ENCODE measurements at regions not wholly inside any gene's neighbourhood (a gene's known extent, or its start where the extent isn't known, plus 50 kb on each side); places are given as distances from the start of the nearest gene placed in this dataset.
"Not testable (repeated sequence)": the region's sequence is repeated elsewhere in the genome, so short reads cannot be mapped to it uniquely, and the experiment has no call there.

DNA sequence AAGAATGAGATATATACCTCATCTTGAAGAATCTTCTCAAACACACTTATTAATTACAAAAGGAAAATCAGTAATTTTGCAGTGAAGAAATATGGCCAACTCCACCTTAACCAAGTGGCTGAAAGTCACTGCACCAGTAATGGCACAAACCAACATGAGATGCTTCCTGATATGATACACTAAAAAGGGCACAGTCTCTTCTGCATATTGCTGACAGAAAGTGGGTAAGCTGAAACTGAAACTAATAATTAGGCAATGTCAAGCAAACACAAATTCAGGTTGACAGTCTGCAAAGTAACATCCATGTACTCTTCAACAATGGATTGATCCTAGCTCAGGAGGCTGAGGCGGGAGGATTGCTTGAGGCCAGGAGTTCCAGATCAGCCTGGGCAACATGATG is 56.1 kb downstream of the ZNF22 start:
- not testable (repeated sequence) for DNase-seq

DNA sequence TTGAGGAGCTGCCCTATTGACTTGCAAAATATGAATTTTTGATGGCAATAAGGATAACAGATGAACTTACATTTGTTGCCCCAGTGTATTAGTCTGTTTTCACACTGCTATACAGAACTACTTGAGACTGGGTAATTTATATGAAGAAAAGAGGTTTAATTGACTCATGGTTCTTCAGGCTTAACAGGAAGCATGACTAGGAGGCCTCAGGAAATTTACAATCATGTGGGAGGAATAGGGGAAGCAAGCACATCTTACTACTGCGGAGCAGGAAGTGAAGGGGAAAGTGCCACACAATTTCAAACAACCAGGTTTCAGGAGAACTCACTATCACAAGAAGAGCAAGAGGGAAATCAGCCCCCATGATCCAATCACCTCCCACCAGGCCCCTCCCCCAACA is 57.9 kb downstream of the ZNF22 start:
- no peak for DNase-seq

DNA sequence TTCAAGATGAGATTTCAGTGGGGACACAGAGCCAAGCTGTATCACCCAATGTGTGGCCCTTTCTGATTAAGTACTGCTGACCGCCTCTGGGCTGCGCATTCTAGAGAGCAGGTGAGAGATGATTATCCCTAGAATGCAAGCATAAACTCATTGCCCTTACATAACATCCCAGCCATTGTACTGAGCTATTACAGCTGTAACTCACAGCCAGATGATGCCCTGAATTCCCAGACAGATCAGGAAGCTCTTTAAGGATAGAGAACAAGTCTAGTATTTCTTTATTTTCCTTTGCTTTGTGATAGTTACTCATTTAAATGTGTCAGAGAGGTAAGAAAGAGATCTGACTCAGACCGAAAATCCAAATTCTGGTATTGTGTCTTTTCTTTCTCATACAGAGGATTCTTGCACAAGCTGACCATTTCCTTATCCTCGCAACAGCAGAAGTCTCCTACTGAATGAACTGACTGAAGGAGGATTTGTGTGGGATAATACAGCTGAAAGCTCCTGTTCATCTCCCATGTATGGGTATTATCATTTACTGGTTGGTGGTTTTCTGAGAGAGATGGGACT is 58.4 kb downstream of the ZNF22 start:
- DNase-seq: no peak

DNA sequence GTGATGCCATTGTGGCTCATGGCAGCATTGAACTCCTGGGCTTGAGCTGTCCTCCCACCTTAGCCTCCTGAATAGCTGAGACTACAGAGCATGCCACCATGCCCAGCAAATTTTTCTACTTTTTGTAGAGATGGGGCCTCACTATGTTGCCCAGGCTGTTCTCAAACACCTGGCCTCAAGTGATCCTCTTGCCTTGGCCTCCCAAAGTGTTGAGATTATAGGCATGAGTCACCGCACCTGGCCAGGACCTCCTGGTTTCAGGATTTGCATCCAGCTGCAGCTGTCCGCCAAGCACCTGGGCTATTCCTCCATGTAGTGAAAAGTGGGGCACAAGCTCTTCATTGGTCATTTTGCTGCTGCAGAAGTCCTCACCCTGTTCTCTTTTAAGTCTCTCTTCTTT is 58.9 kb downstream of the ZNF22 start:
- no peak for DNase-seq

DNA sequence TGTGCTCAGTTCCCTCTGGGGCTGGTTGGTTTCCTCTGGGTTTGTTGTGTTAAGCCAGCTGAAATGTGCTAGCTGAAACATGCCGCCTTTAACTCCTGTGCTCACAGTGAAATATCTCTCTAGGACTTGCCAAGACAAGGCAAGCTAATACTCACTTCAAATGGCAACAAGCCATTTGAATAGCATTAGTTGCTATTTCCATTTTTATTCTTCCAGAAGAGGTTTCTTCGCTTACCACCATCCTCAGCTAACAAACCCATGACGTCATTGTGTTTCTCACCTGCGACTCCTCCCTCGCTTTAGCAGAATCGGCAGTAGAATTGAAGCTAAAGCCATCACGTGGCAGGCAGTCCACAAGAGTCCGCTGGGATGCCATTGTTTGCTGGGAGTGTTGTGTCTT is 61.3 kb downstream of the ZNF22 start:
- DNase-seq: no peak

DNA sequence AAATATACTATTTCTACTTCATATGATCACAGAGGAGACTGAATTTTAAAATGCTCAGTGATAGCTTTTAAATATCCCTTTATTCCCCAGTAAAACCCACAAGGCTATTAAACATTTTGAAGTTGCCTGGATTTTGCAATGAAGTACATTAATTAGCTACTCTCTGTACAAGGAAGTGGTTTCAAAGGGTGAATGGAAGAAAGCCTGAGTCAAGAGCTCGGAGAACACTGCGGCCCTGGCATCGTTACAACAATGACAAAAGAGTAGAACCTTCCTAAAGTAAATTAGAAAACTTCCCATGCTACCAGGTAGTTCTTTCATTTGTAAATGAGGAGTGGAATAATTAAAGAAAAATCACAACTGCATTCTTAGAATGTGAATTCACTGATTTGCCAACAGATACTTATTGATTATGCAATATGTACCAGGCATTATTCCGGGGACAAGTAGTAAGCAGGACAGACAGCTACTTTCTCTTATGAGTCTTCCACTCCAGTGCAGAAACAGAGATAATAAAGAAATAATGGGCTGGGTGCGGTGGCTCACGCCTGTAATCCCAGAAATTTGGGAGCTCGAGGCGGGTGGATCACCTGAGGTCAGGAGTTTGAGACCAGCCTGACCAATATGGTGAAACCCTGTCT is 63.0 kb downstream of the ZNF22 start:
- no peak for DNase-seq

DNA sequence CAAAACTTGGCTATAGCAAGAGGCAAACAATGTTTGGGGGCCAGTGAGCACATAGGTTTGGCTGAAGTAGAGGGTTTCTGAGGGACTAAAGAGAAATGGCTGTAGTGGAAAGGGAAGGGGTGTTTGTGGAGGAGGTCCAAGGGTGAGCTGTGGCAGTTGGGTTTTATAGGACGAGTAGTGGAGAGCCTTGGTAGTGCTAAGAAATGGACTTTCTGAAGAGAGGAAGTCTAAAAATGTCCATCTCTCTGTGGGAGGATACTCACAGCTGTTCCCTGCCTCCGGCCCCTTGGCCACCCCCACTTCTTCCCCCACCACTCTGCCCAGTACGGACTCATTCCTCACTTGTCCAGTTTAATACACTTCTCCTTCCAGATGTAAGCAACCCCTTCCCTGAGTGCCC is 64.3 kb downstream of the ZNF22 start:
- DNase-seq: no peak

DNA sequence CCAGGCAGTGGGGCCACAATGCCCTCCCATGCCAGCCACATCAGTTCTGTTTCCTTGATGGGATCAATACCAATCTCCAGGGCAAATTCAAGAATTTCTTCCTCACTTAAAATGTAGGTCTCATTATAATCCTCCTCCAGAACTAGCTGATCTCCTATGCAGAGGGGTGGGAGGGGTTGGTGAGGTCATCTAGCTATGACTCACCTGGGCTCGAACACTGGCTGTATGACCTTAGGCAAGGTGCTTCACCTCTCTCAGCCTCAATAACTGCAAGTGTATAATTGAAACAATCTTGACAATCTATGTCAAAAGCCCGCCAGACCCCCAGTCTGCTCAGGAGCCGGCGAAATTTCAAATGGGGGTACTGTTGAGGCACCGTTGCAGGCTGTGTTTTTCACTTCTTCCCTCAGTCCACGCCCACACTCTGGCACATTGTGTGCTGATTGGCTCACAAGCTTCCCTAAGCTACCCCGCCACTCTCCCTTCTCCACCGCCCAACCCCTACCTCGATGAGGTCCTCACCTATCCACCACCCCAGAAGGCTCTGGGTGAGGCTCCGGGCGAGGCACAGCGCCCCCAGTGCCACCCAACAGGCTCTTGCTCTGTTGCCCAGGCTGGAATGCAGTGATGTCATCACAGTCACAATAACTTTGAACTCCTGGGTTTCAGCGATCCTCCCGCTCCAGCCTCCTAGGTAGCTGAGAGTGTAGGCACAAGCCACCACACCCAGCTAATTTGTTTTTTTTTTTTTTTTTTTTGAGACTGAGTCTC is 70.5 kb downstream of the ZNF22 start:
- DNase-seq: no peak

DNA sequence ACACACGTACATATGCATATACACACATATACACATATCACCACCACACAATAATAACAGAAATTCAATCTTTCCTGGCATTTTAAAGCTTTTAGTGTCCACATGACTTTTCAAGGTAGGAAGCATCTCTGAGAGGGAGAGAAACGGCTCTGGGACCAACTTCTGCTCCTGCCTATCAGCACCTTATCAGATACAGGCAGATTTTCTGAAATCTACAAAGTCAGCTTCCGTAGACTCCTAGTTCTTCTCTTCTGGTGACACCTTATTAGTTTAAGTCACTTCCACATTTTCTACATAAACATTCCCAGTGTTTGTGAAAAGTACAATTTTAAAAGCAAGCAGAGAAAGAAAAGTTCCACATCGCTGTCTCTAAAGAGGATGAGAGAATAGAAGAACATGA is 74.5 kb downstream of the ZNF22 start:
- no peak for DNase-seq

DNA sequence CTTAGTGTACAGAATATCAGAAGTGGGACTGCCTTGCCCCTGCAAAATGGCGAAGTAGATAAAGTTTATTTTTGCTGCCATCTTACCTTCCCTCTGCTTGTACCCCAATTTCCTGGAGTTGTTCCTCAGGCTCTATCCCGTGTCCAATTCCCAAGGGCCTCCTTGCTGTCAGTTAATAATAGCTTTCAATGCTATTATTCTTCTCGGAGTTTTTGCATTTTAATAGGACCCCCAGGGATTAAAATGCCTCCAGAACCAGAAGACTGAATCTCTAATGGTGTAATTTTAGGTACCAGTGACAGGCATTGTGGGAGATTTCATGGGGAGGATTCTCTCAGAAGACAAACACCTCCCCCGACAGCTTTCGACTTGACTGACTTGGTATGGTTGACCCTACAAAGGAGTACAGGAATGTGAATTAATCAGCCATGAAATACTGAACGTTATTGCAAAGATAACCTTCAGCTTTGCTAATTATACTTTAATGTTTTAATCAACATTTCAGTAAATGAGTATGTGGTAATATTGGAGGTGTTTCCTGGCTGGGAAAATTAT is 75.2 kb downstream of the ZNF22 start:
- DNase-seq: no peak

DNA sequence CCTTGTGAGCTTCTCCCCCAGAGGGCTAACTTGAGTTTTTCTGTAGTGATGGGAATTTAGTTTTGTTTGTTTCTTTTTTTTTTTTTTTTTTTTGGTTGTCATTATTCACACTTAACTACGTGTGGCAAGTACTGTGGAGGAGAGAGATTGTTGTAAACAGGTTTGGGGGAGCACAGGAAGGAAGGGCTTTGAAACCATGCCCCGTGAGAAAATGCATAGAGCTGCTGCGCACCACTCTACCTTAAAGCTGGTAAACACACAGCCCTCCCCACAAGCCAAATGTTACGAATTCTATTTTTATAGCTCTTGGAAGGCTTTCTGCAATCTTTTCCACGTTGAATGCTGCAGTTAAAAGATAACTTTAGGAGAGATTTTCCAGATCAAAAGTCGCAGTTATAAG is 76.2 kb downstream of the ZNF22 start:
- no peak for DNase-seq

DNA sequence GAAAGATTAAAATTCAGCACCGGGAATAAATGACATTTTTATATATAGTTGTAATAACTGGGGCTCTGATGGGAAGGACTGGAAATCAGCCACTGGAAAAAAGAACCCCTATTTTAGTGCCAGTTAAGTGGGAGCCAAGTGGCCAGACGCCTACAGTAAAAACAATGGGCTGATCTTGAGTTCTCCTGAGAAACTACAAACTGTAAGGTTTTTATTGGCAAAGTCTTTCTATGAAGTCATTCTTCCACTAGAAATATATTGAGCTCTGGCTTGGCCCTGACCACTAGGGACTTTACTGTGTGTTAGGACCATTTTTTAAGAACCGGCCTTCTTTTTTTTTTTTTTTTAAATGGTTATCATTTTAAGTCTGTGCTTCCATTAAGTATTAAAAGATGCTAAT is 79.6 kb downstream of the ZNF22 start:
- DNase-seq: no peak

DNA sequence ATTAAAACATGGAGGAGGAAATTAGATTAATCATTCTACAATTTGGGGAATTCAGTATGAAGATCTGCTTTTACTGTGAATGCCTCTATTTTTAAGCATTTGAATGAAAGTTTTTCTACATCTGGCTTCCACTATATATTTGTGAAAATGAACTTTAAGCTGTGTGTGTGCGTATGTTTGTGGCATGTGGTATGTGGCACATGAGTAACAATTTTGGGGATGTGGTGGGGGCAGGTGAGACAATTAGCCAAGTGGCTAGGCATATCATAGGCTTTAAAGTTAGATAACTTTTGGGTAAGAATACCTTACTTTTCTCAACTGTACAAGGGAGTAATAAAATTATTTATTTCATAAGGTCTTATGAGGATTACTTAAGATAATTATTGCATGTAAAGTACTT is 81.5 kb downstream of the ZNF22 start:
- DNase-seq: no peak

DNA sequence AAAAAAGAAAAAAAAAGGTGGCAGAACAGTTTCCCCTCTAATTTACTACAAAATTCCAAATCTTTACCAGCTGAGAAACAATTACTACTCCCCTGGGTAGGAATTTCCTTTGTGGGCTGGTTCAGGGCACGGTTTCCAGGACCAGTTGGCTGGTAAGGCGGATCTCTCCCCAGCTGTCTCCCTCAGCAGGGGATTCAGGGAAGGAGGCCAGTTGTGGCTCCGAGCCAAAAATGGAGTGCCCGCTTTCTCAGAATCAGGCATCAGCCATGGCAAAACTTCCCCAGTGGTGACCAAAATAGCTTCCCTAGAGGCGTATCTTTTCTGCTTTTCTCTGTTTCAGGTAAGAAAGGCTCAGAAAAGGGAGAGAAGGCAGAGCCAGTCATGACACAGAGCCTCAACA is 91.2 kb downstream of the ZNF22 start:
- no peak for DNase-seq

DNA sequence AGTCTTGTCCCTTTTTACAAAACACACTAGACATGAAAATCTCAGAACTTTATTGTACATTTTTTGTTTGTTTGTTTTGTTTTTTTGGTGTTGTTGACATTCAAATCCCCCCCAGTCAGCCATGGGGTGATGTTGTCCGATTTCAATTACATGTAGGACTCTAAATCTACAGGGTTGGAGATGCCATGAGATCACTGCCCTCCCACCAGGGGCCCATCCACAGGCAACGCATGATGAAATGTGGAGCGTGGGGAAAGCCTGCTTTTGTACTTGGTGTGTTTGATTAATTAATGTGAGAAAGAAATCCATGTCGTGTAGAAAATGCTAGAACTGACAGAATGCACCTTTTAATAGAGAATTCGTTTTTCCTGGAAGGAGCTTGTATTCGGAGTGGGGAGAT is 93.2 kb downstream of the ZNF22 start:
- no peak for DNase-seq

DNA sequence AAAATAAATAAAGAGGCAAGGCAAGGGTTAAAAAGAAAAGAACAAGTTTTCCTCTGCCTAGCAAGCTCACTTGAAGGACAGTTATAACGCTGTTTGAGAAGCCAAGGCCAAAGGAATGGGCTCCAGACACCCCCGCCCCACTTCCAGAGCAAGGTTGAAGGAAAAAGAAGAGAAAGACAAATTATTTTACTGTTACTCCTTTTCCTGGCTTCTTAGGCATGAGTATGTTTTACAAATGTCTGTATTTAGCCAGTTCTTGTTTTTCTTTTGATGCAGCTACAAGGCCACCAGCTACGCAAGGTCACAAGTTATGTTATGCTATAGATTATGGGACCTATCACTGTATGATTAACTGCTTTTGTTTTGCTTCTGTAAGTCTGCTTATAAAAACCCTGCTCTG is 94.6 kb downstream of the ZNF22 start:
- DNase-seq: no peak

DNA sequence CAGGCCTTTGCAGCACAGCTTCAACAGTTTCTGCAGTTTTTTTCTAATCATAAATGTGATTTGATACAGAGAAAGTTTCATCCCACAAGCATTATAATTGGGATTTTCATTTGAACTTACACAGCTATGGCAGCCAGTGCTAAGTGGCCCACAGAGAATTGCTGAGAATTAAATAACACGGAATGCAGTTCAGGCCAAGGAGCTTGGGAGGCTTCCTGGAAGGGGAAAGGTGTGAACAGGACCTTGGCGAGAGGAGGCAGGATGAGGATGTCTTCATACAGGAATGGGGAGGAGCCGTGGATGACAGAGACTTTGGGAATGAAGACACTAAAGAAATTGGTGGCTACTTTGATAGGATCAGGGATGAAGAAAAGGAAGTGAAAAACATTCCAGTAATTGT is 95.3 kb downstream of the ZNF22 start:
- no peak for DNase-seq

DNA sequence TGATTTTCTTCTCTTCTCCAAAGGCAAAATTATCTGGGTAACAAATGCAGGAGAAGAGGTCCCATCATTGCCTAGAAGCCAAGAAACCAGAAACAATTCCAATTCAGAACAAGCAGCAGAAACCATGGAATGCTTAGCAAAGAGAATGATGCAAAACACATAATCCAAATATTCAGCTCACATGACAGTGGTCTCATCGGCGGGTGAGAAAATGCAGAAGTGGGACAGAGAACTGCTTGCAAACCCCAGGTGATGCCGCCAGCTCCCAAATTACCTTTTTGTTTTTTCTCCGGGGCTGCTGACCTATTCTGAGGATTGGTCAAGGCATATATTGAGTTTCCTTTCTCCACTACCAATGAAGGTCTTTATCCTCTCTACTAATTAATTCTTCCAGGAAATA is 99.7 kb downstream of the ZNF22 start:
- DNase-seq: no peak

DNA sequence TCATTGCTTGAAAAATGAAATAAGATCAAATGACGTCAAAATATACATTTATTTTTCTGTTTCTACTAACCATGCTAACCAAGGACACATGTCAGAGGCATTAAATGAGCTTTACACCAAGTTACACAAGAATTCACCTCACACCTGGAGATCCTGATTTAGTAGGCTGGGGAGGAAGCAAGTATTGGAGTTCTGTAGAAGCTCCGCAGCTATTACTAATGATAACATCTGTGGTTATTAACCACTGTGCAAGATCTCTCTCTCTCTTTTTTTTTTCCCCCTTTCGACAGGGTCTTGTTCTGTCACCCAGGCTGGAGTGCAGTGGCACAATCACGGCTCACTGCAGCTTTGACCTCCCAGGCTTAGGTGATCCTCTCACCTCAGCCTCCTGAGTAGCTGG is 104.0 kb downstream of the ZNF22 start:
- DNase-seq: no peak

DNA sequence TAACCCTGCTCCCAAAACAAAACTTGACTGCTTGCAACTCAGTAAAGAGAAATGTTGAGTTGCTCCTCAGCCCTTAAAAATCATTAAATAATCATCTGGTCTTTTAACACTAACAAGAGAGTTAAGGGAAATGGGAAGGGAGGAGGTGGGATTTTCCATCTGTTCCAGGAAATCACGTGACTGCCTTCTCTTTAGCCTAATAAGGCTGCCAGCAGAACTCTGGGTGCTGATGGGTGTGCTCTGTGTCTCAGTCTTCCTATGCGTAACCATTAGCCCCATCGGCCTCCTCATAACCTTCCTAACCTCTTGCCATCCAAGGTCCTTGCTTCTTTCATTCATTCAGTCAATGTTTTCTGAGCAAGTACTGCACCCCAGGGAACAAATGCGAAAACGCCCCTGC is 104.6 kb downstream of the ZNF22 start:
- not testable (repeated sequence) for DNase-seq

DNA sequence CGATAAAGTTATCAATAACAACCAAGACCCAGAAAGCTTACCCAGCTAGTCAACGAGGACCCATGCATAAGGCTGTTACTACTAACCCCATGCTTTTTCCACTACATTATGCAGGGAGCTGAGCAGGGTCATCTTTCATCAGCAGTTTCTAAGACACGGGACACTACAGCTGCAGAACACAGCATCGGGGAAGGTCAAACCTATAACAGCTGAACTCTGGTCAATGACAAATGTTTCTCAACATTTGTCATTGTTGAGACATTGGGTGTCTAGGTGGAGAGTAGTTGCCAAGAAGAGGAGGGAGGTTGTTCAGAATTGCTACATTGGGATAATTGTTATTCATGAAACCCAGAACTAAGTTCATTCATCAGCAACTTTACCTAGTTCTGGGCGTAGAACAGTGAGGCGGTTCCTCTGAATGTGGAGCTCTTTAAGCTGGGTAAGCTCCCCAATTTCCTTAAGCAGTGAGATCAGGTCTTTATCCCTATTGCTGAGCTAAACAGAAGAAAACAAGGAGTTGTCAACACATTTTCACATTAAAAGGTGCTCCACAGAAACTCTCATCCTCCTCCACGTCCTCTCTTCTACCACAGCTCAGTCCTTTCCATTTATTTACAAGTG is 105.6 kb downstream of the ZNF22 start:
- no peak for DNase-seq

DNA sequence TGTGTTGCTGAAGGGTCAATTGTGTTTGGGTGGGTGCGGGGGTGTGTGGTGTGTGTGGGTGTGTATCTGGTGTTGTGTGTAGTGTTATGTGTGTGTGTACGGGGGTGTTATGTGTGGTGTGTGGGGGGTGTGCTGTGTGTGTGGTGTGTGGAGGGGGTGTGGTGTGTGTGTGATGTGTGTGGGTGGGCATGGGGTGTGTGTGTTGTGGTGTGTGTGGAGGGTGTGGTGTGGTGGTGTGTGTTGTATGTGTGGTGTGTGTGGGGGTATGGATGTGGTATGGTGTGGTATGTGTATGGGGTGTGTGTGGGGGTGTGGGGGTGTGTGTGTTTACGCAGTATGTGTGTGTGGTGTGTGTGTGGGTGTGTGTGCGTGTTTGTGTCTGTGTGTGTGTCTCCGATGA is 110.8 kb downstream of the ZNF22 start:
- DNase-seq: no peak

DNA sequence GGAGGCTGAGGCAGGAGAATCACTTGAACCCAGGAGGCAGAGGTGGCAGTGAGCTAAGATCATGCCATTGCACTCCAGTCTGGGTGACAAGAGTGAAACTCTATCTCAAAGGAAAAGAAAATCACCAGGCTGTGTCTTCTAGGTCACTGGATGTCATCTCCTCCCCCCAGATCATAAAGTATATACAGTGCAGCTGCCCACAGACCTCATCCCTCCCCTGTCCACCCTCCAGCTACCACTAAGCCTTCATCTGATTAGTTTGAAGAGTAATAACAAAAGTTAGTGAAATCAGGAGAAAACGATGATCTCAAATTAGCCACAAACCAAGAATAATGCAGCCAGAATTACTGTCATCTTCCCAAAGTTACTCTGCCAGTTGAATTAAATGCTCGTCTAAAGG is 117.2 kb downstream of the ZNF22 start:
- DNase-seq: not testable (repeated sequence)

DNA sequence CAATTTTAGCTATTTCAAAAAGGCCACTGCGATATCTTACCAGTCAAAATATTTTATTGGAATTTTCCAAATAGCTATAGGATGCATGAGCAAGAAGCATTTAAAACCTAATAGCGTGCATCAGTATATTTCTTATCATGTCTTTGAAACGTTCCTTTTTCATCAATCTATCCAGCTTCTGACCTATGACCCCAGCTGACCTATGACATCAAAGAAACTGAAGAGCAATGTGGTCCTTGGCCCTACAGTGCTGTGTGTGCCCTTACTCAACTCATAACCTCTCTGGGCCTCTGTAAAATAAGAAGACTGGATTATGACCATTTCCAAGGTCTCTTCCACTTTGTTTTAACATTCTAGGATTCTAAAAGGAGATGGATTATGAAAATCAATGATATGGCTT is 118.2 kb downstream of the ZNF22 start:
- no peak for DNase-seq
